Skin of body (tissue), 2 donors: ENCODE measurements at regions not wholly inside any gene's neighbourhood (a gene's known extent, or its start where the extent isn't known, plus 50 kb on each side); places are given as distances from the start of the nearest gene placed in this dataset. TPM values are rescaled to one million over a fixed set of nuclear protein-coding genes. Genes with fewer than 3 reads are reported as not detected.

Experiments
- DNase-seq: peaks from one replicate; lab custom pipeline; 2025; lab: John Stamatoyannopoulos, UW
- small RNA-seq: library from RNA; depleted of rRNA; stranded (forward); fragments of <200 nt; gene quantifications from one replicate; pipeline ENCODE3, GENCODE V24; 2014; ENCODE audit warnings: low replicate concordance

DNA sequence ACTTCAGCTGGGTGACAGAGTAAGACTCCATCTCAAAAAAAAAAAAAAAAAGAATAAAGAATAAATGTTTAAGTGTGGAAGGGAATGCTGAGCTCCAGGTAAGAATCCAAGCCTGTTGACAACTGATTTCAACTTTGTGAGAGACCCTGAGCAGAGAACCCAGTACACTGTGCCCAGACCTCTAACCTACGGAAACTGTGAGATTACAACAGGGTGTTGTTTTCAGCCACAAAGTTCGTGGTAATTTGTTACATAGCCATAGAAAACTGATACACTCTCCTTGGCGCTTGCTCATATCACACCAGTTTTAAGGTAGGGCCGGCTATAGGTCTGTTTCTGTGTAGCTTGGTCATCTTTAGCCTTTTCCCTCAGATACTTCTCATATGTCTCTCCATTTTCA, 98.4 kb upstream of the PAPOLG start:
- DNase-seq, result no peak

GRCh38 chr2:60659026-60659425, 97.0 kb upstream of the PAPOLG start:
- DNase-seq, result no peak

- no peak for DNase-seq
Observed at GRCh38 chr2:60661073-60661738, 94.9 kb upstream of the PAPOLG start.

- DNase-seq, result no peak
Observed at GRCh38 chr2:60662781-60663180, 93.3 kb upstream of the PAPOLG start.

- DNase-seq, result no peak
Observed at GRCh38 chr2:60671966-60672365, 84.1 kb upstream of the PAPOLG start.

DNA sequence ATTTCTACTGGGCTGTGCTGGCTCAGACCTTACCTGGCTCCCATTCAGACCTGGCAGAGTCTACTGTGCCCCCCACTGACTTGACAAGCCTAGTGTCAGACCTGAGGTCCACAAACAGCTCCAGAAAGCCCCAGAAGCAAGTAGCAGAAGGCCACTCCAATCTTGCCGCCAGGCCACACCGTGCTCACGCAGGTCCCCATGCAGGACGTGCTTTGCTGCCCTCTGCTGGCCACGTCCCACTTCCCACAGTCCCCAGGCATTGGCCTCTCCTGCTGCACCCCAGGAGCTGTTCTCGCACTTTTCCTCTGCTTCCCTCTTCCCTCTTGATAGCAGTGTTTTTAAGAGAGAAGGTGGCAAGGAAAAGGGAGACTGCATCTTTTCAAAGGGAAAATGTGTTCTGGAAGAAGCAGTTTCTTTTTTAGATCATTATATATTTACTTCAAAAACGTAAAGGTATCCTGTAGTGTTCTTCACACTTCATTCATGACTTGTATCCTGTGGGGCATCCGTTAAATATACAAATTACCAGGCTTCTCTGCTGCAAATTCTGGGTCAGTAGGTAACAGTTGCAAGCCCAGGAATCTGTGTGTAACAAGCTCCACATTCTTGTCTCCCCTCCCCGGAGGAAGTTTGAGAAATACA, 81.4 kb upstream of the PAPOLG start:
- DNase-seq, result peak; percentile 31

- no peak for DNase-seq
Observed at GRCh38 chr2:60675301-60675700, 80.8 kb upstream of the PAPOLG start.

- no peak for DNase-seq
Observed at GRCh38 chr2:60676706-60677330, 79.2 kb upstream of the PAPOLG start.

GRCh38 chr2:60677356-60677755, 78.7 kb upstream of the PAPOLG start:
- no peak for DNase-seq

GRCh38 chr2:60678551-60678950, 77.5 kb upstream of the PAPOLG start:
- DNase-seq, result no peak

- DNase-seq, result peak; percentile 30
Observed at GRCh38 chr2:60679036-60679780, 76.9 kb upstream of the PAPOLG start.

DNA sequence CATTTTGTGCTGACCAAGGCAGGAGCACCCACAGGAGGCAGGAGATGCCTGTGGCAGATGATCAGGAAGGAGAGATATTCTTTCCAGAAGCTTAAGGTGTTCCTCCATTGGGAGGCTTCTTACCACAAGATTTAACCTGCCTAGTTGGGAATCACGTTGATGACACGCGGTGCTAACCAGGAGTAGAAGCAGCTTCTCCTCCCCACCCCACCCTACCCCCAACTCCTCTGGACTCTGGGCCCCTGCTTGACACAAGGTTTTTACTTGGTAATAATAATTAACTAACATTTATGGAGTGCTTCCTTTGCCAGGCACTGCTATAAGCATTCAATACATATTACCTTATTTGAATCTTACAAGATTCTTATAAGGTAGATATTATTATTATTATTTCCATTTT, 62.5 kb upstream of the PAPOLG start:
- no peak for DNase-seq

- DNase-seq, result no peak
Observed at GRCh38 chr2:60695793-60696192, 60.3 kb upstream of the PAPOLG start.

DNA sequence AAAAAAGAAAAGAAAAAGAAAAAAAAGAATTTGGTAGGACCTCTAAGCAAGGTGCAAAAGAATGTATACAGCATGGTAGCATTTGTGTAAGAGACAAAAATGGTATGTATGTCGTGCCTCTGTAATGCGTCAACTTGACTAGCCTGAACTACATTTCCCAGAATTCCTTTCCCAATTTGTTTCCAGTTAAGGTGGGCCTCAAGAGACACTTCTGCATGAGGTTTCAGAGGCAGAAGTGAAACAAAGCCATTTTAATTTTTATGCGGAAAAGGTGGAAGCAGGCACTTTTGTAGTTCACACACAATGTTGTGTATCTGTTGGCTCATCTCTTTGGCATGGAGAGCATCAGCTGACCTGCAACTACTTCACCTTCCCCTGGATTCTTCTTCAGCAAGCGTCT, 56.5 kb upstream of the PAPOLG start:
- DNase-seq, result no peak

GRCh38 chr2:60706021-60706420, 50.0 kb upstream of the PAPOLG start:
- no peak for DNase-seq

Small RNAs in the stretch of these regions (small RNA-seq; reads per million reads assigned to genes)
- not detected for gene RN7SL361P
